NCI-H69 (cell line): ENCODE measurements at regions not wholly inside any gene's neighbourhood (a gene's known extent, or its start where the extent isn't known, plus 50 kb on each side); places are given as distances from the start of the nearest gene placed in this dataset.
A peak's percentile ranks its signal among the peaks of the same experiment; 100 is the strongest.

Source experiments
- DNase-seq: peaks from one replicate; lab custom pipeline; 2025; lab: John Stamatoyannopoulos, UW

GRCh38 chr15:87154761-87155160 is 1075.1 kb downstream of the AGBL1 start:
- DNase-seq = no peak

DNA sequence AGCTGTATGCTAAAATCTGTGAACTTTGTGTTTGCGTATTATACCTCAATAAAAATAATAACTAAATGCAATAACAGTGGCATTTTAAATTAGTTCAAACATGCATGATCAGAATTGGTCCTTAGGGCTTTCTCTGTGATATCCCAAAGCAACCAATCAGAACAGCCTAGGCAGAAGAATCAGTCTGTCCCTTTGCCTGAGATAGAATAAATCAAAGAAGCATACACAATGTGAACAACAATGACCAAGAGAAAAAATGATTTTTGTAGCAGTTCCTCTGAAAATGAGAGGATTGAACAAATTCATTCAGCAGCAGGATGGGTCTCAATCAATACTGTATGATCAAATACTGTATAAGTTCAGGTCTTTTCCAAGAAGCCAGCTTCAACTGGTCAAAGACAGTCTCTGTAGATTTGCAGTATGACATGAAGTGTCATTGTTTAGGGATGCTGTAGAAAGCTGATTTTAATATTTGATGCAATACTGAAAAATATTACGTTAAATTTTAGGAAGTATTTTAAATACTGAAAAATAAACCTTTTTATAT is 1071.6 kb downstream of the AGBL1 start:
- DNase-seq = no peak

GRCh38 chr15:87145696-87146095 is 1066.0 kb downstream of the AGBL1 start:
- no peak for DNase-seq

DNA sequence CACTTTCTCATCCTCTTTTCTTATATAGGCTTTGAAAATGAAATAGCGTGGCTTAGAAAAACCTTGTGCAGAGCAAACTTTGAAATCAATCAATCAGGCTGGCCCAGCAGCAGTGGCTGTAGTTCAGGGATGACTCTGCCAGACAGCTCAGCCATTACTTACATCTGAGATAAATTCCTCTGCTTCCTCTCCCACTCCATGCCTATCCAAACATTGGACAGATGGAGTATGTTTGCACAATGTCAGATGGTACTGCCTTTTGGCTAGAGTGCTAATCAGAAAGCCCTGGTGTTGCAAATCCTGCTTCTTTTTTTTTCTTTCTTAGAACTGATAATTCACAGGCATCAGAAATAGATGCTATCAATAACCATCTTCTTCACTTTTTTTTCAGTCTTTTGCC is 1065.1 kb downstream of the AGBL1 start:
- peak; percentile 0 for DNase-seq

DNA sequence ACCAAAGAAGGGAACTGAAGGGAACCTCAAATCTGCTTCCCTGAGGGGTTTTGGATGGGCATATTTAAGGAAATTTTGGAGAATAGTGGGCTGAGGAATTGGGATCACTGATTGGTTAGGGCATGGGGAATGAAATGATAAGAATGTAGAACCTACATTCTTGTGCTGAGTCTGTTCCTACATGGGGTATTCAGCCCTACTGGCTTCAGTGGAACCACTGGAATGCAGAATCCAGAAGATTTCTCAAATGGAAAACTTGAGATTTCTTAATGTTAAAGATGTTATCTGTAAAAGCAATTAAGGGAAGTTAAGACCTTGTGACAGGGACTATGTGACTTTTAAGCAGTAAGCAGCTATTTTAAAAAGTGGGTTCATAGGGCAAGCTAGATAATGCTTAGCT is 1062.4 kb downstream of the AGBL1 start:
- DNase-seq = no peak

DNA sequence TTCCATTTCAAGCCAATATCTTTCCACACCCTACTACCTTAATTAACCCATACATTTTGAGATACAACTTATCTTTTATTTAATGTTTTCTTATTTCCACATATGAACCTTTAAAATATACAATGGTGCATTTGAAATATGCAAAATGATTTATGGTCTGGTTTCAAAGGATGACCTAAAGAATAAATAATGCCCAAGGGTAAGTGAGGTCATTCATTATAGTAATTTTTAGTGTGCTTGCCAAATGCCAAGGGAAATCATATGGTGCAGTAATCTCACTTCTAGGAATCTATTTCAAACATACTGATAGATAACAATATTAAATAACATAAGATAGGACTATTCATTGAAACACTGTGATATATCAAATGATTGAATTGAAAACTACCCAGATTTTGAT is 1055.4 kb downstream of the AGBL1 start:
- no peak for DNase-seq

DNA sequence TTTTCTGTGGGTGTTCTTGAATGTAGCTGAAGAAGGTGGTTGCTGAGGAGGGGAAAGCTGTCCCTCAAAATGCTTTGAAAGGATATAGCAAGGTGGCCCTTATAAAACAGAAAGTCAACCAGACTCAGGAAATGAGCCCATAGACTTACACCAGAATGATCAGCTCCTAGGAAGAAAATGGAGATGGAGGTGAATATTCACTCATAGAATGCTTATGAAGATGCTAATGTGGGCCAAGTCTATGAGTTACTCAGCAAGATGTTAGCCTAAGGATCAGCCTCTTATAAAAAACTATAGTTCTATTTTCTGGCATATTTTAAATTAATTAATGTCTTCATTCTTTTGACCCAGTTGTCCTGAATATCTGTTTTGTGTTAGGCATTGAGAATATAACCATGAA is 1054.0 kb downstream of the AGBL1 start:
- DNase-seq = no peak

DNA sequence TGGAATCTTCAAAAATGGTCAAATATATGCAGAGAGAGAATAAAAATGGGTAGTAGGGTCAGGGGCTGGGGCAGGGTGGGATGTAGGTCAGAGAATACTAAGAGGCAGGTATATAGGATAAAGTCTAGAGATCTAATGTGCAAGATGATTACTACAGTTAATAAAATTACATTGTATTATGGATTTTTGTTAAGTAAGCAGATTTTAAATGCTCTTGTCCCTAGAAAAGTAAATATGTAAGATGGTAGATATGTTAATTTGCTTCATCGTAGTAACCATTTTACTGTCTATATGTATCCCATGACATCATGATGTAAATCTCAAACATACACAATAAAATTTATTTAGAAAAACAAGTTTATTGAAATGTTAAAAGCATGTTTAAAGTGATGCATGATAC is 1051.4 kb downstream of the AGBL1 start:
- no peak for DNase-seq

- DNase-seq = no peak
These were observed 1050.2 kb downstream of the AGBL1 start for GRCh38 chr15:87129916-87130315.

DNA sequence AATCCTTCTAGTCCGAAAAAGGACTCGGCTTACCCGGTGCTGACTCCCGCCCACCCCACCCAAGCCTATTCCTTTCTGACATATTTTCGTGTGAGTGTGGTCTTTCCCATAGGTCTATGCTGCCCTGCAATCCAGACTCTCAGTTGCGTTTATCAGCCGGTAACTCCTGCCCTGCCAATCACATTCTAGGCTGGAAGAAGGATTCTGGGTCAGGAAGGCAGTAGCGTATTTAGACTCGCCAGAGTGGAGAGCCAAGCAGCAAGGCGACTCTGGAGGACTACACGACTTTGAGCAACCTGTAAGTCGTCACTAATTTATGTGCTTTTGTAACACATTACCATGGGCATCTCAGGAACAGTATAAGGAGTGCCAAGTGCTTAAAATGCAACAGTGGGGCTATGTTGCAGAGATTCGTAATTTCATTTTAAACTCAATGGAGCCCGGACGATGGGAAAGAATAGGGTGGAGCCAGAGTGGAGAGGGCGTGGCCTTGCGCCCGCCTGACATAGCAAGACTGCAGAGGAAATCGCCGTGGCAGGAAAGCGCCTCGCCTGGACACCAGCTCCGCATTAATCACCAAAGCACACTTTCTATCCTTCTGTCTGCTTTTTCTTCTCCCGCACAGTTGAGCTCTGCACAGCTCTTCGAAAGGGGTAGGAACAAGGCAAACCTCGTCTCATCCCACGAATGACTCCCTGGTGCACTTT is 1044.2 kb downstream of the AGBL1 start:
- DNase-seq = no peak

- DNase-seq = no peak
These were observed 1041.7 kb downstream of the AGBL1 start for GRCh38 chr15:87121336-87121735.

- DNase-seq = no peak
These were observed 1040.9 kb downstream of the AGBL1 start for GRCh38 chr15:87120555-87120954.

DNA sequence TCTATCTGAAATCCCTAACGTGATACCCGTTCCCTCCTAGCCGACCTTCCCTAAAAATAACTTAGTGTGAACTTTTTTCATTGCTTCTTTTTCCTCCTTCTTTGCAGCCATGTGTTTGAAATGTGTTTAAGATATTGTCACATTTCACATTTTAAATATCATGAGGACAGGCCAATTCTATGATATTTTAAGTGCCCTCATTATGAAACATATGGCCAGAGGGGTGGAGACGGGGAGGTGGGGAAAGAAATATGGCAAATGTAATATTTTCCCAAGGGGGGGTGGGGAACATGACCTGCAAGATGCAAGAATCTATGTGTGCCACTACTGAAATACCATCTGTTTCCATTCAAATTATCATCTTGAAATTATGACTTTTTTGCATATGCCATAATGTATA is 1039.2 kb downstream of the AGBL1 start:
- no peak for DNase-seq

- no peak for DNase-seq
These were observed 1038.8 kb downstream of the AGBL1 start for GRCh38 chr15:87118435-87118834.

DNA sequence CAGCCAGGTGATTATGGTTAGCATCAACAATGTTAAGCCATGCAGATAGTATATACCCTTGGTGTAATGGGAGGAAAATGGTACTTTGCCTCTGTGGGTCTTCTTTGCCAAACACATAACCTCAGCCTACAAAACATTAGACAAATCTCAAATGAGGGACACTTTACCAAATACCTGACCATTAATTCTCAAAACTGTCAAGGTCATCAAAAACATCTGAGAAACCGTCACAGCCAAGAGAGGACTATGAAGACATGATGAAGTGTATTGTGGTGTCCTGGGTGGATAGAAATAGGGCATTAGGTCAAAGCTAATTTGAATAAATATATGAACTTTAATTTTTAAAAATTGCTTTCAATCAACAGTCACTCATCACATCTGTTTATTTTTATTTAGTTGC is 1036.1 kb downstream of the AGBL1 start:
- no peak for DNase-seq

DNA sequence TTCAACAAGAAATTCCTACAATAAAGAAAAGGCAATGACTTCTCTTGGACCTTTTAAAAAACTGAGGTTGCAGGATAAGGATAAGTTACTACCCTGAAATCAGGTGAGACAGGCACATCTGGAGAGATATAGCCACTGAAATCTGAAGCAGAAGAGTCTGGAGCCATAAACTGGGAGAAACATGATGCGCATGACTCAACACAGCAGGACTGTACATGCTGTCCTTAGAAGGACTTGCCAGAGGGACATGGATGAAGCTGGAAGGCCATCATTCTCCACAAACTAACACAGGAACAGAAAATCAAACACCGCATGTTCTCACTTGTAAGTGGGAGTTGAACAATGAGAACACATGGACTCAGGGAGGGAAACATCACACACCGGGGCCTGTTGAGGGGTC is 1020.2 kb downstream of the AGBL1 start:
- no peak for DNase-seq

DNA sequence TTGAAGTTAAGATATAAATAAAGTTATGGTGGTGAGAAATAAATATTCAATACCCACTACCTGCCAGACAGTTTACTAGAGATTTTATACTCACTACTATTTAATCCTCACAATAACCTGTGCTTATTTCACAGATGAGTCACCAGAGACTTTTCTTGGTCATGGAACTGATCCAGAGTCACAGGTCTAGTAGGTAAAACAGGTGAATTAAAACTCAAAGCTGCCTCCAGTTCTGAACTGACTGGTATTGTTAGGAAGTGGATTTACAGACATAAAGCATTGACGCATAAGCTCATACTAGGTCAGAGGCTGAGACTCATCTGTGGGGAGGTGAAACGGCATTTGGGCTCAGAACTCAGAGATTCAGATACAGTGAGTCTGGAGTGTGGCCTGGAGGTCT is 1009.9 kb downstream of the AGBL1 start:
- no peak for DNase-seq

- DNase-seq = no peak
These were observed 1003.5 kb downstream of the AGBL1 start for GRCh38 chr15:87083201-87083600.

GRCh38 chr15:87082581-87082980 is 1002.9 kb downstream of the AGBL1 start:
- DNase-seq = no peak

DNA sequence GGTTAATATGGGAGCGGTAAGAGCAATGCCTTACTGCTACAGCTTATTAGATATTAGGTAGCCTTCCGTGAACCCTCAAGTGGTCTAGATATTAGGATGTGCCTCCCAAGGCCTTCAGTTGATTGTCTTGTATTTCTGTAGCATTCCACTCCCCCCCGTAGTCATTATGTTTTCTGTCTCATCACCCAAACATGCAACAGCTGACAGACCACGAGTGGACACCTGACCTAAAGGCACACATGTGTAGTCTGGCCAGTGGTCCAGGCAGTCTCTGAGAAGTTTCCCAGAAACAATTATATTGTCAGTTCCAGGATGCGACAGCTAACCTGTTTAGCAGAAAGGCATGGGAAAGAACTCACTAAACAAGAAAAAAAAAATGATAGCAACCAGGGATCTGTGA is 1000.9 kb downstream of the AGBL1 start:
- DNase-seq = no peak
